ENCODE measurements at regions not wholly inside any gene's neighbourhood (a gene's known extent, or its start where the extent isn't known, plus 50 kb on each side); places are given as distances from the start of the nearest gene placed in this dataset.
"Not testable (repeated sequence)": the region's sequence is repeated elsewhere in the genome, so short reads cannot be mapped to it uniquely, and the experiment has no call there.

DNA sequence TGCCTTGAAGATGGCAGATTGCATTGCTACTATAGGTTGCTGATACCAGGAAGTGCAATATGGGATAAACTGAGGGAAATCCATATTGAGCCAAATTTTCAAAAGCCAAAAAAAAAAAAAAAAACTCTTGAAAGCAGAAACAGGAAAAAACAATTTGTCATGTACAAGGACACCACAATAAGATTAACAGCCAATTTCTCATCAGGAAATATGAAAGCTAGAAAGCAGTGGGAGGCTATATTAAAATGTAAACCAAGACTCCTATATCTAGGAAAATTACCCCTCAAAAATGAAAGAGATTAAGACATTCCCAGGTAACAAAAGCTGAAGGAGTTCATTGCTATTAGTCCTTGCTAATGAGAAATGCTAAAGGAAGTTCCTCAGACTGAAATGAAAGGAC, 462.8 kb upstream of the DPH6 start:
- no peak for DNase-seq

DNA sequence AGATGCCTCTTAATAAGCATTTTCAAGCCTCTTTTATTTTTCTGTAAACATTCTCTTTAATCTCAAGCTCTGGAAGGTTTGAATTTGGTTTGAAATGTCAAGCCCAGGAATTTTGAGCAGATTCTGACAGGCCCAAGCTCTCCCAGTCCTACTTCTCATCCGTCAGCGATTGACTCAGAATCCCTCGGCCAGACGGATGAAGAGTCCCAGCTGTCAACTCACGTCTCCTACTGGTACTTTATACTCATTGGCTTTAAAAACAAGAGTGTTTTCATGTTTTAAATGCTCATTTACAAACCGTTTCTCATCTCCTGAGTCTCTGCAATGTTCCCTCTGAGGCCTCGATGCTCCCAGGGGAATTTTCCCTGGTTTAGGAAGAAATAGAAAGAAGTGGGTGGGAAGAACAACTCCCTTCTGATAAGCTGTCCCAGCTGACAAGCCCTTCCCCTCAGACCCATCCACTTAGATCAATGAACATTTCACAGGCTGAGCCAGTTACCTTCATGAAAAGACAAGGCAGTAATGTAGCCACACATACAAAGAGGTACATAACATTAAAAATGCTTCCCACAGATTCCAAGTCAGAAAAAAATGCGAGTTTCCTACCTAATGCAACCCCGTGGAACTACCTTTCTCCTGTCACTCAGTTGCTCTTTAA, 478.2 kb upstream of the DPH6 start:
- no peak for DNase-seq

DNA sequence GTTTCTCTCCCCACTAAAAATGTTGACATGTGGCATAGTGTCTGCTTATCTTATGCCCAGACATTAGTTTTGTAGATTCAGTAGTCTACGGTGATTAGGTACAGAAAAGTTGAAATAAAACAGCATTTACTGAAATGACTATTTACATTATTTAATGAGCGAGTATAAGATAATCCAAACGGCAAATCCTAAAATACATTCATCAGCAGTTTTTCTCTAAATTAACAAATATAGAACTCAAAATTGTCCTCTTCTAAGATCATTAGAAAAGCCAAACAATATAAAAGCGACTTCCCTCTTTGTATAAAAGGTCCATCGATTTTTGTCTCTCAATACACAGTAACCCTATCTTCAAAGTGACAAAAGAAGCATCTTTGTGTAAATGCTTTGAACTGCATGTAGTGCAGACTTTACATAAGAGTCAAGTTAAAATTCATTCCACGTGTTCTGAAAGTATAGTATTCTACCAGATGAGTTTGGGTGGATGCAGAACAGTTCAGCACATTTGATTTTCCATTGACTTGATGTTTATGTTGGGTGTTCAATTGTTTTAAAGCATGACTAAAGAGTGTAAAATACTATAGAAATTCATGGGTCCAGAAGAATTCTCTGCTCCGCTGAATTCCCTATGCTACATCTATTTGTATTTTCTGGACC, 480.8 kb upstream of the DPH6 start:
- no peak for DNase-seq

DNA sequence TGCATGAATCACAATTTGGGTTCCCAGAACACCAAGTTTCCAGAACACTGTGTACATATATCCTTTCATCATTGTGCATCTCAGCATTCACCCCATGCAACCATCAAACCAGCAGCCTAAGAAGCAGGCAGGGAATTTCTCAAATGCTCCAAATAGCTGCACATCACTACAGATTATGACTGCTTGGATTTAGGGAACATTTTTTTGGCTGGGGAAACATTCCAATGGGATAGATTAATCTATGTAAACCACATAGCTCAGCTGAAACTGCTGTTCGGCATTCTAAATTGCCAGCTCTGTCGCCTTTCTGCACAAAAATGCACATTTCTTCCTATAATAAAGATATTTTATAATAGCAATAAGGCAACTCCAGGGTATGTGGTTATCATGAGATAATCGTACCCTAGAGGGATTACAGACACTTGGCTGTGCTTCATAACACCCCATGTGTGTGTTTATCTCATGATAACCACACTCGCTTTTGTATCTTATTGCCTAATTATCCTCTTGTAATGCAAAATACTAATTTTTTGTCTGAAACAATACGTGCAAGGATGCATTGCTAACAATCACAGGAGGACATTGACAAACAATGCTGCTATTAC, 483.7 kb upstream of the DPH6 start:
- no peak for DNase-seq

DNA sequence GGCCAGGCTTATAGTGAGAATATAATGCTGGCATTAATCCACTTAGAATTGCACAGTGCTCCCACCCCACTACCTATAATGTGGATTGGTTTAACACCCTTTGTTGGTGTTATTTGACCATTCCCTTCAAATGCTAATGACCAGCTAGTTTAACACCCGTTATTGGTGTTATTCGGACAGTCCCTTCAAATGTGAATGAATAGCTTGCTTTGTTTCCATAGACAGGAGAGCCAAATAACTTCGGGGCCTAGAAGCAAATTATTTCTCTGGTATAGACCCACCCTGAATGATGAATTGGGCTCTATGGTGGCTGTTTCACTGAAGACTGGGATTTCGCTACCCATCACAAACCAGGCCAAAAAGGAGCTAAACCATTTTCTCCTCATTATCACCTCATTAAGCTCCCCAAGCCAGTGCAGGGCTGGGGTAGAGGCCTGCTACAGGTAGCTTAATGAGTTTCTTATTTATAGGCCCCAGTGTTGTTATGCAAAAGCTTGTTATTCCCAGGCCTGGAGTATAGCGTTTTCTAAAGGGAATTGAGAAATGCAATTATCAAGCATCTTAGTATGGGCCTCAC, 494.1 kb upstream of the DPH6 start:
- DNase-seq = no peak

DNA sequence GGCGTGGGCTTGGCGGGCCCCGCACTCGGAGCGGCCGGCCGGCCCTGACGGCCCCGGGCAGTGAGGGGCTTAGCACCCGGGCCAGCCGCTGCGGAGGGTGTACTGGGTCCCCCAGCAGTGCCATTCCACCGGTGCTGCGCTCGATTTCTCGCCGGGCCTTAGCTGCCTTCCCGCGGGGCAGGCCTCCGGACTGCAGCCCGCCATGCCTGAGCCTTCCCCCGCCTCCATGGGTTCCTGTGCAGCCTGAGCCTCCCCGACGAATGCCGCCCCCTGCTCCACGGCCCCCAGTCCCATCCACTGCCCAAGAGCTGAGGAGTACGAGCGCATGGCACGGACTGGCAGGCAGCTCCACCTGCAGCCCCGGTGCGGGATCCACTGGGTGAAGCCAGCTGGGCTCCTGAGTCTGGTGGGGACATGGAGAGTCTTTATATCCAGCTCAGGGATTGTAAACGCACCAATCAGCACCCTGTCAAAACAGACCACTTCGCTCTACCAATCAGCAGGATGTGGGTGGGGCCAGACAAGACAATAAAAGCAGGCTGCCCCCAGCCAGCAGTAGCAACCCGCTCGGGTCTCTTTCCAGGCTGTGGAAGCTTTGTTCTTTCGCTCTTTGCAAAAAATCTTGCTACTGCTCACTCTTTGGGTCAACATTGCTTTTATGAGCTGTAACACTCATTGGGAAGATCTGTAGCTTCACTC, 501.2 kb upstream of the DPH6 start:
- not testable (repeated sequence) for DNase-seq

DNA sequence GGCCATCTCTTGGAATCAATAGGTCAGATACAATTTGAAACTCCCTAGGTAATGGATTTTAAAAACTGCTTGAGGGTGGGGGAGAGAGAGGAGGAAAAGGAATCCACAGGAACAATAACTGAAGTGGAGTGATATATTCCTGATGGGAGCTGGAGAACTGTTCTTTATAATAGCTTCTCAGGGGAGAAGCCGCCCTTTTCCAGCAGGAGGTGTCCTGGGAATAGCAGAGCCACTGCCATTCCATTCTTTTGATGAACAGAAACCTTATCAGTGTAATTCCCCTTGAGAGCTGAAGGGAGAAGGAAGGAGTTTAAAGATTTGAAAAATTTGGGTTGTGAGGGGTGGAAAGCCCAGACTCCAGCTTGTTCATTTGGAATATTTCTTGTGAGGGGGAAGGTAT, 504.9 kb upstream of the DPH6 start:
- DNase-seq = no peak

DNA sequence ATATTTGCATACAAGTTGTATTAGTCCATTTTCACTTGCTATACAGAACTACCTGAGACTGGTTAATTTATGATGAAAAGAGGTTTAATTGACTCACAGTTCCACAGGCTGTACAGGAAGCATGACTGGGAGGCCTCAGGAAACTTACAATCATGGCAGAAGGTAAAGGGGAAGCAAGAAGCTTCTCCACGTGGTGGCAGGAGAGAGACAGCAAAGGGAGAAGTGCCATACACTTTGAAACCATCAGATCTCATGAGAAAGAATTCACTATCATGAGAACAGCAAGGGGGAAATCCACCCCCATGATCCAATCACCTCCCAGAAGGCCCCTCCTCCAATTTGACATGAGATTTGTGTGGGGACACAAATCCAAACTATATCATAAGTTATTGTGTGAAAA, 506.7 kb upstream of the DPH6 start:
- DNase-seq = not testable (repeated sequence)

DNA sequence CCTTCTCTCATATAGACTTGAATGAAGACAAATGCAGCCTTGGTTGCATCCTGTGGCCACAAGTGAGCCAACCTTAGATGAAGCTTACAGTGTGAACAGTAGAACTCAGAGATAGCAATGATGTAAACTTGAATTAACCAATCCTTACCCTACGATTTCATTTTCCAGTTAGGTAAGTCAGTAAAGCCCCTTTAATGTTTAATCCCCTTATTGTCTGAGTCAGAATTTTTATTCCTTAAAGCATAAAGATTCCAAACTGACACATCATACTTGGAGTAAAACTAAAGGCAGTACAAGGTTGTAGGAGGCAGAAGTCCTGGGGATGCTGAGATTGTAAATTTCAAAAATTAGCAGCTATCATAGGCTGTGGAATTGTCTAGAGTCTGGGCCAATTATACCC, 507.8 kb upstream of the DPH6 start:
- DNase-seq = no peak

DNA sequence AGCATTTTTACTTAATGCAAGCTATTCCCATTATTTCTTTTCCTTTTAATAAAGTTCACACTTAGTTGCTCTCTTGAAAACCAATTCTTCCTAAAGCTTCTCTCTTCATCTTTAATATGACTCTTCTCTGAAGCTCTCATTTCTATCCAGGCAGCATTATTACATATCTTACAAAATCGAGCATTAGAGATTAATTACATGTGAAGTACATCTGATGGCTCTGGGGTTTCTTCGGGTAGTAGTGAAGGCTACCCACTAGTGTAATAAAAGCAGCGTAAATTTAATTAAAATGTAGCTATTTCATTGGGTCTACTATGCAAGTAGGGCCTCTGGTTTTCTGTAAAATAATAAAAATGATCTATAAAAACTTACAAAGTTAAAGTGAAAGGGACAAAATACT, 513.6 kb upstream of the DPH6 start:
- no peak for DNase-seq

DNA sequence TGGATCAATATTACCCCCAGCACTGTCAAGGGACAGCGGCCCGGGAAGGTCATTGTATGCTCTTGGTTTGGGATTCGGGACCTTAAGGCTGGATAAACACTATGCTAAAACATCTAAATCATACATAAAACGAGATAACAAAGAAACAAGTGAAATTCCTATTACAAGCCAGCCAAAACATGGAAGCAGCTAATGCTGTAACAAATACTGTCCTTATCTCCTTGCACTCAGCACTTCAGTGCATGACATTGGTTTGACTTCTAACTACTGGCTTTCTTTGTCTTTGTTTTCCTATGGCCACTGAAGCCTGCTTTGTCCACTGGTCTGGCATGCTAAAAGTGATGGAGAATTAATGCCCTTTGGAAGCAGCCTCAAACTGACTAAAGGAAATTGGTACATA, 516.4 kb upstream of the DPH6 start:
- DNase-seq = no peak

DNA sequence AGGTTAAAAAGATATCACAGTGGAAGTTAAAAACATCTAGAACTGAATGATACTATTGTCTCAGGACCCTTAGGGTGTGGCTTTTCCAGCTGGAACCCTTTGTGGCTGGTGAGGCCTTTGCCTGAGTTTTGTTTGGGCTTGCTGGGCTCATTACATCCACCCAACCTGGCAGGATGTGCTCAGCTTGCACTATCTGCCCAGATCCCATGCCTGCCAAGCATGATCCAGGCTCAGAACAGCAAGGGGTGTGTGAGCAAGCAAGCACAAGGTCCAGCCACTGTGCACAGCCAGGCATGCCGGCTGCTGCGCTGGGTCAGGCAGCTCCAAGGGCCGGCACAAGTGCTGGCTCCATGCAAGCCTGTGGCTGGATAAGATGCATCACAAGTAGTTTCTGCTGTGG, 512.7 kb upstream of the CDIN1 start:
- no peak for DNase-seq

DNA sequence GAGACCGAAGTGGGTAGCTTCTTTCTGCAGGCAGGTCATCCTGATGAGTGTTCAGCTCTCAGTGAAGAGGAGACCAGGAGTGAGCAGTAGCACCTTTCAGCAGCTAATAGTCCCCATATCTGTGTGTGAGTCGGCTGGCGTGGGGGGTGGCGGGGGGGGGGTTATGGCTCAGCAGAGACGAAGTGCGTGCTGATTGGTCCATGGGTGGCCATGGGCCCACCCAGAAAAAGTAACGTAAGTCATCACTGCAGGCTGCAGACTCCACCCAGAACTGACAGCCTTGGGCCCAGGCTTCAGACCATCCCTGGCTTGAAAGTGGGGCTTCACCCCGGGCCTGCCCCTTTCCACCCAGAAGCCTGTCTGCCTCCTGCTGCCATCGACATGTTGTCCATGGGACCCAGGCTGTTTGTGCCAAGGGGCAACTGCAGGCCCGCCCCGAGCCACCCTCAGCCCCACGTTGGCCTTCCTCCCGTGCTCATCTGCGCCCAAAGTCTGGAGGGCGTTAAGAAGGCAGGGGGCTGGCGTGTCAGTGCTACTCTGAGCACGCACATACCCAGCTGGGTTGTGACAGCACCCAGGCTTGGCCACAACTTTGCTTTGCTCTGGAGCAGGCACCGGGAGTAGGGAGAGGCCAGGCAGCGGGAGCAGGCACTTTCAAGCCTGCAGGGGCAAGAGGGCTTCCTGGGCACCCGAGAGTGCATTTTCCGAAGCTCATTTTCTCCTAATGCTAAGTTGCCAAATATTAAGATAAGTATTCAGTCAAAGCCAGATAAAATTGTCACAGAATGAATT, 511.7 kb upstream of the CDIN1 start:
- no peak for DNase-seq

DNA sequence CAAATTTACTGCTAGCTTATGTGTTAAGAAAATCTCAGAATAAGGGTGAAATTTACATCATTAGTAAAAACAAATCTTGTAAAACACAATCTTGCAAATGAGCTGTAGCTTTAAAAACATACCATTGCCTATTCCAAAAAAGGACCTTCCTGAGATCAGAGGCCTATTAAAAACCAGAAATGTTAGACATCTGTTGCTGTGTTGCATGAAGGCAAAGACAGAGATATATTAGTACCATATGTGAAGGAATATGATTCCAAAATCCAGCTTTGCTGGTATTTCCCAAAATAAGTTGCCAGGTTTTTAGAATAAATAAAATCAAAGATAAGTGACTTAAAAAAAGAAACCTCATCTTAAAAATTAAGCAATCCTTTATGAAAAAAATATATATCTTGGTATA, 504.1 kb upstream of the CDIN1 start:
- no peak for DNase-seq

DNA sequence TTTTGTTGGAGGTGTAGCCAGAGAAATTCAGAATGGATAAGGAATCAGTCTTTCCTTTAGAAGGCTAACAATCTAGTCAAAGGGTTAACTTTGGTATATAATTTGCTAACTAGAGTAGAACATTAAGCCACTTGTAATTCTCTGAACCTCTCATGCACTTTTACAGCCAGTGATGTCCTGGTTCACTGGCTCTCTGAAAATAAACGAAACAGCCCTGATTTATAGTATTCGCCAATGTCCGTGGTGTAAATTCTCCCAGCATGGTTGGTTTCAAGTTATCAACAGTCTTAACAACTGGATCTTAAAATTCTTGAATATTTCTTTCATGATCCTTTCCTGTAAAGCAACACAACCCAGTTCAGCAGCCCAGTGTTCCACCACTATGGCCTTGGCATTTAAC, 500.4 kb upstream of the CDIN1 start:
- no peak for DNase-seq

DNA sequence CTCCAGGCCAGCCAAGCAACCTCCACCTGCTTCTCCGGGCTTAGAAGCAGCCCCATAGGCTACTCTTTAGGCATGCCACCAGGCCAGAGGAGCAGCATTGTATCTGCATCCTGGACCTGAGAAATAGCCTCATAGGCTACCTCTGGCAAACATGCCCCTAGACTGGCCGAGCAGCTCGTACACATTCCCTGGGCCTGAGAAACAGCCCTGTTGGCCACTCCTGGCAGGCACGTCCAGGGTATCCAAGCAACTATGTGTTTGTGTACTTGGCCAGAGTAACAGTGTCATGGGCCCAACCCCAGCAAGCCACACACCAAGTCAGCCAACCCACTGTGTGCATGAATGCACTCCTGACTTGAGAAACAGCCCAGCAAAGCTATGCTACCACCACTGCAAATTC, 498.7 kb upstream of the CDIN1 start:
- DNase-seq = no peak

DNA sequence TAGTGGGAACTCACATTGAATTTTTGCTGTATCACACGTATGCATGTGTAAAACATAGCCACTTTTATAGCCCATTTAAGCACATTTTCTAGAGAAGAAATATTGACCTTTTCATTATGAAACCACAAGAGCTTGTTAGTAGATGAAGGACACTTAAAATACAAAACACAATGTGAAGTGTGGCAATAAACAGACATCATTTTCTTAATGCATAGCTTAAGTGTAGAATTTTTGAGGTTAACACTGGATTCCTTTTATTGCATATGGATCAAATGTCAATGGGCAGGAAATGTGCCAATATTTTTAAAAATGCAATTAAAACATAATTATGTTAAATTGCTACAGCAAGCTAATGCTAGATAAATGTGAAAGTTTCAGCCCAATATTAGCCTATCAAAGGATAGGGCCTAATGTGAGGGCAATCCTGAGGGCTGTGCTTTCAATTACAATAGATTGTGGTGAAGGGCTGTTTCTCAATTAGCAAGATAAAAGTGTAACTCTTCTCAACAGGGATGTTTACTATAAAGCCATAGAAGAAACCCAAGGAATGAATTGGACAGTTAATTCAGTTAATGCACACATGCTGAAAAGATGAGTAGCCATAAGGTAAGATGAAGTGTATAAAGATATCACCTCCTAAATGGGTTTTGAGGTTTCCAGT, 489.0 kb upstream of the CDIN1 start:
- peak; percentile 3 for DNase-seq

DNA sequence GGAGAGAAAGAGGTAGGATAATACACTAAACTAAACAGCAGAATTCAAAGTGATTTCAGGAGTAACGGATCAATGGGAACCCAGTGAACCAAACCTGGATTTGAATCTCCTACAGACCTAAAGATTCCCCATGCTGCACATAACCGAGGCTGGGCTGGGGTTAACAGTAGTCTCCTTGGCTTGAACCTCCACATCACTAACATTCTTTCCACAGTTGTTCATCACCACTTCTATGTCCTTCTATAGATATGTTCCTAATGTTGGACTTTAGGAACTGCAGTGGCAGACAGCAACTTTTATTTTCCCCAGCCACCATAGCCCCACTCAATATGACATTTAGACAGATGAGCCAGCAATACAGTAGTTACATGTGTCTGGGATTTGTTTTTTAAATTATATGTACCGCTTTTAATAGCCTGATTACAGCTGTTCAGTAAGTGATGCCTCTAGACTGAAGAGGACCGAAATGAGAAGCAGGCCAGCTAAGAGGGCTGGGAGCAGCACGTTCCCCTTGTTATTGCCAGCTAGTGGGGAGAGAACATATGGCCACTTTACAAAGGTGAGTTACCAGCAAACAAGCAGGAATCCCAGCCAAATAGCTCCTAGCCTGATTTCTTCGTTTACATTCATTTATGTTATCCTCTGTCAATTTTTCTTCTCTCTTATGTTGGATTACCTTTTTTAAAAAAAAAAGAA, 472.6 kb upstream of the CDIN1 start:
- no peak for DNase-seq

DNA sequence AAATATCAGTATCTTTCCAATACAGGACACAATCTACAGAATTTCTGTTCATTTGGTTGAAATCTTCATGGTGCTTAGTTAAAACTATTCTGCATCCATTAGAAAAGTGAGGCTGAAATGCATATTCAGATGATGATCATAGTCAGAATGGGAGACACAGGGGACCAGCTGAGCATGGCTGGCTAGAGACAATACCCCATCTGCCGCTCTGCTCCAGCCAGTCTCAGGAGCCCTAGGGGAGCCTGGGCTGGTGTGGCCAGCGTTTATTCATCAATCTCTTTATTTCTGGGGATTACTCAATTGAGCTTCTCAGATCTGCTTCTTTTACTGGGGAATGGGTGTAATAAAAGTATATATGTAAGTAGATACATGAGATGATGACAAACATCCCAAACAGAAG, 470.9 kb upstream of the CDIN1 start:
- no peak for DNase-seq

DNA sequence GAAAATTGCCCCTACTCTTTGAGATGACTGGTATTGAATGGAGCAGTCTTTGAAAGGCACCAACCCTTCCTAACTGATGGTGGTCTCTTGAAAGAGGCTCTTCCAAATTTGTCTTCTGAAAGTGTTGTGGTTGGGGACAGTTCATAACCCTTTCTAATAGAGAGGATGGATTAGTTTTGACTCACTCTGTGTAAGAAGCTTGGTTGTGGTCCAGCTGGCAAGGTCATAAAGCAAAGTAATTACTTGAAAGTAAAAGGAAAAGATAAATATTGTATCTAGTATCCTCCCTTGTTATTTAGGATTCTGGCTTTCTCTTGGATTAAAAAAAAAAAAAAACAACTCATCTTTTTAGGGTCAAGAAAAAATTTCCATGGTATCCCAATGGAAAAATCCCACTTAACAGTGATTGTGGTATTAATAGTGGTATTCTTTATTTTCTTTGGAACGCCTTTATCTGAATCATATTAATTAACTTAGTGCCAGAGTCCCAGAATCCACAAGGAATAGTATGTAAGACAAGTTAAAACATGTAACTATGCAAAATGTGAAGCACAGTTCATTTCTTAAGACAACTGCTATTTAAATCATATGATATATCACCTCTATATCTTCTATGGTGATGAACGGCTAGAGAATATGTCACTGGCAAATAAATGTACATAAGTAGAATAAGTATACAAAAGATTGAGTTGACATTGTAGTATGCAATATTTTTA, 469.3 kb upstream of the CDIN1 start:
- DNase-seq = no peak

DNA sequence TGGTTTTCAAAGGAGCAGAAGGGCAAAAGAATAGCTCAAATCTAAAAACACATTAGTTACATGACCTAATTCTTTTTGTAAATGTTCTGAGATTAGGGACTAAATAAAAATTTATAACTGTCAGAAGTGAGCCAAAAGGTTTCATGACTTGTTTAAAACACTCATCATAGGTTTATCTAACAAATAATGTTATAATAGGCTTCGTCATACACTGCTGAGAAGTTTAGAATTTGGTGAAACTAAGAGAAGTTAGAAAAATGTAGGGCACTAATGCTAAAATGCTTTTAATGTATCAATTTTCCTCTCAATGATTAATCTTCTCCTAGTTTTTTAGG, 468.8 kb upstream of the CDIN1 start:
- no peak for DNase-seq
